GM18502 (cell line): ENCODE measurements at regions not wholly inside any gene's neighbourhood (a gene's known extent, or its start where the extent isn't known, plus 50 kb on each side); places are given as distances from the start of the nearest gene placed in this dataset.
"Not testable (repeated sequence)": the region's sequence is repeated elsewhere in the genome, so short reads cannot be mapped to it uniquely, and the experiment has no call there.

Experiments used
- ATAC-seq: cut with Tn5 transposase; IDR thresholded peaks from one replicate; pipeline ENCODE4 v1.9.1; 2021; ENCODE audit warnings: mild to moderate bottlenecking; ENCODE audit not compliant: unreplicated experiment, poor library complexity

DNA sequence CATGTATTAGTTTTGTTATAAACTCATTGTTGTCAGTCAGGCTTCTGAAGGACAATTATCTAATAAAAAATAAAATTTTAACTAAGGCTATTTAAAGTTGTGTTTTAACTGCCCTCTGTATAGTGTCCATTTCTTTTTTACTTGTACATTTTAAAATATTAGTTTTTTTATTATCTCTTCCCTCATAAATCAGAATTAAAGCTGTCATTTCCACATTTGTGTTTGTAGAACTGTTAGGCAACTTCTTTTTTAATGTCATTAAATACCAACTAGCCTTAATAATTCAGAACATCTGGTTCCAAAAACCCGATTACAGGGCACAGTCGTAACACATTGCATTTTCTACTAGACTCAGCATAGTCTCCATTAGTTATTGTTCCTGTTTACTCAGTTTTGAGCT is 1749.0 kb upstream of the CELF4 start:
- ATAC-seq = no peak

DNA sequence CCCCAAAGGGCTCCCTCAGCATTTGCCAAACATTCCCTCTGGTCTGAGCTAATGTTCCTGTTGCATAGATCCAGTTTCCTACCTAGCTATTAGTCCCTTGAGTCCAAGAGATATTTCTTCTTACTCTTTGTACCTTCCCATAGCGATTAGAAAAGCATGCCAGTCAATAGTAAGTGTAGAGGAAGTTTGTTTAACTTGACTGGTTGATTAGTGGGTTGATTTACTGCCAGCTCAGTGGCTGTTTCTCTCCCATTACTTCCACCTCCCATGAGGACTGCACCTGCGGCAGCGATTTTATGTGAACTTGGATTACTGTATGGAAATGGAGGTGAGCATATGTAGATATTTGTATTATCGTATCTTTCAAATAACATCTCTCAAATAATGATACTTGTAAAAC is 1748.4 kb upstream of the CELF4 start:
- no peak for ATAC-seq

DNA sequence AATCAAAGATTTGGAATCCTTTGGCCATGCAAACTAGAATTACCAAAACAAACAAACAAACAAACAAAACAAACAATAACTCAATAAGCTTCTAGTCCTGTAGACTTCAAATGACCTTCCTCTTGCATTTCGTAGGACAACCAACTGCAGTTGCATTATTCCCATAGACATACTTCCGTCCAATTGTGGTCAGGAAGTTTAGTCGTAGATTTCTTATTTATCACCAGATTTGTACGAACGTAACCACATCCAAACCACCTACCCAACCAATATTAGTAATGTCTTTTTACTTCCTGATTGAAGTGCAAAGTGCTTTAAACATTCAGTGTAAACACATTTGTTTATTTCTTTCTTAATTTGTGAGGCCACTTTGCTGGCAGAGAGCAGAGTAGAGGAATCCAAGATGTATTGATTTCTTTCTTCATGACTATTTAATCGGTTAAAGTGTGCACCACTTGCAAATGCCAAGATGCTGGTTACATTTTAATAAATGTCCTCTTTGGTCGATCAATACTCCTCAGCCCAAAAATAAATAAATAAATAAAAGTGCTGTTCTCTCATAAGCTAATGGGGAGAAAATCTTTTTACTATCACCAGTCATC is 1745.6 kb upstream of the CELF4 start:
- ATAC-seq = no peak

DNA sequence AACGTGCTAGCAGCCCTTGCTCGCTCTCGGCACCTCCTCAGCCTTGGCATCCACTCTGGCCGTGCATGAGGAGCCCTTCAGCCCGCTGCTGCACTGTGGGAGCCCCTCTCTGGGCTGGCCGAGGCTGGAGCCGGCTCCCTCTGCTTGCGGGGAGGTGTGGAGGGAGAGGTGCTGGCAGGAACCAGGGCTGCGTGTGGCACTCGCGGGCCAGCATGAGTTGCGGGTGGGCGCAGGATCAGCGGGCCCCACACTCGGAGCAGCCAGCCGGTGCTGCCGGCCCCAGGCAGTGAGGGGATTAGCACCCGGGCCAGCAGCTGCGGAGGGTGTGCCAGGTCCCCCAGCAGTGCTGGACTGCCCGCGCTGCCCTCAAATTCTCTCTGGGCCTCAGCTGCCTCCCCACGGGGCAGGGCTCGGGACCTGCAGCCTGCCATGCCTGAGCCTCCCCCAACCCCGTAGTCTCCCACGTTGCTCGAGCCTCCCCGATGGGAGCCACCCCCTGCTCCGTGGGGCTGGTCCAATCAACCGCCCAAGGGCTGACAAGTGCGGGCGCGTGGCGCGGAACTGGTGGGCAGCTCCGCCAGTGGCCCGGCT is 1743.4 kb upstream of the CELF4 start:
- ATAC-seq = not testable (repeated sequence)

DNA sequence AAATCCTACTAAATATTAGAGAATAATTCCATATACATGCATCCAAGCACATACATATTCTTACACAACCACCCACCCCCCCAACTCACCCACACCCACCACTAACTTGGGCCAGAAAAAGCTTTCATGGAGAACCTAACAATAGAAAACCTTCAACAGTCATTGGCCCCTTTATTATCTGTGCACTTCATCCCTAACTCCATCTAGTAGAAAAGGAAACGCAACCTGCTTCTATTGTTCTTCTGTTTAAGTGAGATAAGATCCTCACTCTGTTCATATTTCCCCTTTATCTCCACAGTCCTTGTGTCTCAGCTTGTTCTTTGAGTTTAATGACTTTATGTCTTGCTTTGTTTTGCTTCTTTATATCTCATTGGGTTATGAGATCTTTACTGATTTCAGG is 1740.2 kb upstream of the CELF4 start:
- no peak for ATAC-seq

DNA sequence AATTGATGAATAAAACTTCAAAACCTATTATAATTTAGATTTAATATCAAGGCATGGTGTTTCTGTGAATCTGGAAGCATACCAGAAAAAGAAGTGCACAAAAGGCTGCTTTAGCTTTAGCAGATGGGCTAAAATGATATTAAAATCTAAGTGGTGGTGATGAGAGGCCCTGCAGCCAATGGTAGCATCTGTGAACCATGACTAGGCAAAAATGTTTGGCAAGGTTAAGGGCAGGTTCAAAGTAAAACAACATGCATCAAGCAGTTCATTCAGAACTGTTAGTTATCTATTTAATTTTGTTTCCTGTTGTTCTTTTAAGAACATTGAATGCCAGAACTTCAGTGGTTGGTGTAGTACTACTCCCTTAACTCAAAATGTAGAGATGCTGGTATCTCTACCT is 1736.9 kb upstream of the CELF4 start:
- no peak for ATAC-seq

DNA sequence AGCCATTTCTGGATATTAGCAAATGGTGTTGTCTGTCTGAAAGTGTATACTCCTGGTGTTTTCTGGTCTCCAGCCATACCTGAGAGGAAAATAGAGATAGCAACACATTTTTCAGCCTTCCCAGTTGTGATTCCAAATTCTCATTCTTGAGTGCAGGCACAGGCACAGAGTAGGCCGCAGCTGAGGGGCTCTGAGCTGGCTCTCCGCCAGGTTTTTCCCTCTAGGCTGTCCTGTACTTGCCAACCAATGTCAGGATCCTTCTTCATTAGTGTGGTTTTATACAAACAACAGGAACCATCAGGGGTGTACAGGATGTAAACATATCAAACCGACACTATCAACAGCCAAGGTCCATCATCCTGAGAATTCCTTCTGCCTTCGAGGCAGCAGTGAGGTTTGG is 1733.6 kb upstream of the CELF4 start:
- ATAC-seq = no peak

DNA sequence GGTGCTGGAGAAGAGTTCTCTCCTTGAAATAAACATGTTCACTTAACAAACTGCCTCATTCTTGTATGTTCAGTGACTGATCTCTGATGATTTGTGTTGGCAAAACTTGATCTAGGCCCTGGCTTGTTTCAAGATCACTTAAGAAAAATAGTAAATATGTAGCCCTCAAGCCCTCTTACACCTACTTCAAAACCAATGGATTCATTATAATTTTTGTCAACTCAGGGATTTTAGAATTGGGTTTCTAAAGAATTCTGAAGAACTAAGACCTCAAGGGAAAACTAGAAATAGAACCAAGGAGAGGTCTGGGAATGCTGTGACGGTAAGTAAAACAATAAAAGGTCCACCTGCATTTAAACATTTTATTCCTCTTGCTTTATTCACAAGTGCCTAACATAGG is 1731.6 kb upstream of the CELF4 start:
- ATAC-seq = no peak

DNA sequence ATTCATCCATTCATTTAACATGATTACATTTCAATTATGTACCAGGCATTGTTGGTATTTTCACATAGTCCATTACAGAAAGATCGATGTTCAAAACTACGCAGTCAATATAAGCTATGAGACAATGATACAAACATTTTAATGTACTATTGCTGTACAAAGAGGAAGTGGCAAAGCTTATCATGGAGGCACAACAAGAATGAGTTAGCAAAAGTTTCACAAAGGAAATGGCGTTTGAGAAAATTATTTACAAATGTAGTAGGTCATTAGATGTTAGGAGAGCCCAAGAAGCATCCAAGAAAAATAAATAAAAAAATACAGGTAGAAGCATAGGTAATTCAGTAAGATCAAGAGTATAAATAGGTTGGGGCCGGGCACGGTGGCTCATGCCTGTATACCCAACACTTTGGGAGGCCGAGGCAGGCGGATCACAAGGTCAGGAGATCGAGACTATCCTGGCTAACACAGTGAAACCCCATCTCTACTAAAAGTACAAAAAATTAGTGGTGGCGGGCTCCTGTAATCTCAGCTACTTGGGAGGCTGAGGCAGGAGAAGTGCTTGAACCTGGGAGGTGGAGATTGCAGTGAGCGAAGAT is 1730.8 kb upstream of the CELF4 start:
- ATAC-seq = no peak

DNA sequence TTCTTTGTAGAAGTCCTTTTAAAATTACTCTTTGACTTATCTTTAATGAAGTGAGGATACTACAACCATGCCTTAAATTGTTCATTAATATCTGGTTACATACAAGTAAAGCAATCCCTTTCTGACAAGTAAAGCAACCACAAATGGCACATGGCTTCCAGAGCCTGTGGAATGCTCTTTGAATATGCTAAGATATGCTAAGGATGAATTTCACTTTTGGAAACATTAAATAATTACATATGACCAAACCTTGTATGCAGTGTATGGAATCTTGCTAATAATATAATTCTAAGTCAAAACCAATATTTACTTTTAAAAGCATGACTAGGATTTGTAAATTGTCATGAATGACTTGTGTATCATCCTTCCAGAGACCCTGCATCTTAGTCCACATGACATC is 1711.2 kb upstream of the CELF4 start:
- ATAC-seq = no peak

DNA sequence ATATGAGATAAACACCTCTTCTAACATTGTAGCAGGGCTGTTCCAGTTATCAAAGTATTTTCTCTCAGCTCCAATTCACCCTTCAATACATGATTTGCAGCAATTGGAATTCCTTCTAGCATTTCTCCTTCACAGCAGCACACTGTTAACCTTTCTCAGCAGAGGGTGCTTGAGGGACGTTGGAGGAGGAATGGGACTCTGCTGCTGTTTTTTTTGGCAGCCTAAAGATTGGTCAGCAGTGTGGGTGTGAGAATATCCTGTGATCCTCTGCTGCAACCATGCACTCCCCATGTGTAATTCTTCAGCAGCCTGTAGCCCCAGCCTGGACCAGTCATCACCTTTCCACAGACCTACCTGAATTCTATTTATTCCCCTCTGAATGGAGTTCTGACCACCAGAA is 1708.9 kb upstream of the CELF4 start:
- no peak for ATAC-seq

DNA sequence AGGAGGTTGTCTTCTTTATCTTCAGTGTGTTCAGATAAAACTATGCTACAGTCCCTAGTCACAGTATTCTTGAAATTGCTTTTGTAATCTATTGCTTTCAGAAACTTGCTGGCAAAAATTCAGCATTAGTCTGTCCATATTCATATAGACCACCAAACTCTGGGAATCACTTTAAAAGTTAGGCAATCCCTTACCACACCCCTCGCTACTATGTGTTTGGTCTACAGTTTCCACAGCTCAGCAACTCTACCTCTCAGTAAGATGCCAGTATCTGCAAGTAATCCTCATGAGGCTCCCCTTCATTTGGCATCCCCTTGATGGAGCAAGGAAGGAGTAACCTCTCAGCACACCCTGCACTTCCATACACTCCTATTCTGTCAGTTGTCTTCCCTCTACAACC is 1706.6 kb upstream of the CELF4 start:
- no peak for ATAC-seq

DNA sequence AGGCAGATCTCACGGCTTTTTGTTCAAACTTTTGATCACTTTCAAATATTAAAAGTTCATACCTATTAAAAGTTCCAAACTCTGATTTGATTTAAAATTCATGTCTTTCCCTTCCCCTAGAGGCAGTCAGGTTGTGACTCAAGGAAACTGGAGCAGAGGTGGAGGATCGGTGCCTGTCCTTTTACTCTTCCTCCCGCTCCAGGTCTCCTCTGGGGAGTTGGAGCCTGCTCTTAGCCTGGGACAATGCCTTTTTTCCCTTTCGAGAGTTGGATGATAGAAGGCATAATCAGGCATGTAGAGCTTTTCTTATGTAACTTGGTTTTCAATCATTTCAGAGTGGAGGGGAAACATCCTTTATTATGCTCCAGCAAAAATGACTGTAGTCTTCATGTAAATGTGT is 1706.1 kb upstream of the CELF4 start:
- ATAC-seq = no peak

DNA sequence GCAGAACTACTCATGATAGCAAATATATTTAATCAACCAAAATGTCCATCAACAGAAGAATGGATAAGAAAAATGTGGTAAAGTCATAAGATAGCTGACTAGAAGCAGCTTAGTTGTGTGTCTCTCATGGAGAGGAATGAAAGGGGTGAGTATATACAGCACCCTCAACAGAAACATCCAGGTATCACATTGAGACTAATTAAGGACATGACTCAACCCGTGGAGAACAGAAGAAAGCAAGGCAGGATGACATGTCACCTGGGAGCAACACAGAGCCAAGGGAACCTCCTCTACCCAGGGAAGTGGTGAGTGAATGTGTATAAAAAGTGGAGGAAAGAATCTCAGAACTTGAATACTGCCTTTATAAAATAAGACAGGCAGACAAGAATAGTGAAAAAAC is 1695.0 kb upstream of the CELF4 start:
- ATAC-seq = no peak

DNA sequence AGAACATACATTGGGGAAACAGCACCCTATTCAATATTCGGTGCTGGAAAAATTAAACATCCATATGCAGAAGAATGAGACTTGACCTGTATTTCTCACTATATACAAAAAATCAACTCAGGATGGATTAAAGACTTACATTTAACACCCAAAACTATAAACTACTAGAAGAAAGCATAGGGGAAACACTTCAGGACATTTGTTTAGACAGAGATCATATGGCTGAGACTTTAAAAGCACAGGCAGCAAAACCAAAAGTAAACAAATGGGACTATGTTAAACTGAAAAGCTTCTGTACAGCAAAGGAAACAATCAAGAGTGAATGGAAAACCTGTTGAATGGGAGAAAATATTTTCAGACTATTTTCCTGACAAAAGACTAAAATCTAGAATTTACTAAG is 1694.1 kb upstream of the CELF4 start:
- ATAC-seq = no peak

DNA sequence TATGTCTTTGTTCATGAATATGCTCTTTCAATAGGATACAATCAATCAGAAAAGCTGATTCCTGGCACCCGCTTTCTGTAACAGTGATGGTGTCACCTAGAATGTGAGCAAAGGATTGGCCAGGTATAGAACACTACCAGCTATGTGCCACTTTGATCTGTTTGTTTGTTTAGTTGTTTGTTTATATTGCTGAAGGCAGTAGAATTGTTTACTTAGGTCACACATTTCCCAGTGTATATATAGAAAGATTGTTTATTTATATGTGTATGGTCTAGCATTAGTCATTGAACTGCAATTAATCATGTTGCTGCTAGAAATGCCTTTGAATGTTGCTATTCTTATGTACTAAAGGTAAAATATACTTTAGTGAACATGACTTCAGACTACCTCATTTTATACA is 1678.6 kb upstream of the CELF4 start:
- ATAC-seq = no peak

DNA sequence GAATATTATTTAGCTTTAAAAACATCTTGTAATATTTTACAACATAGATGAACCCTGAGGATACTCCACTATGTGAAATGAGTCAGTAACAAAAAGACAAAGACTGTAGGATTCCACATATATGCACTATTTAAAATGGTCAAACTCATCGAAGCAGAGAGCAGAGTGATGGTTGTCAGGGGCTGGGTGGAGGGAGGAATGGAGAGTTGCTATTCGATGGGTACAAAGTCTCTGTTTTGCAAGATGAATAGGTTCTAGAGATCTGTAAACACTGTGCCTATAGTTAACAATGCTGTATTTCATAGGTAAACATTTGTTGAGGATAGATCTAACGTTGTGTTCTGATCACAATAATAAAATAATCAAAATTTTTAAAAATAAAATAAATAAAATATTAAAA is 1675.9 kb upstream of the CELF4 start:
- ATAC-seq = no peak

DNA sequence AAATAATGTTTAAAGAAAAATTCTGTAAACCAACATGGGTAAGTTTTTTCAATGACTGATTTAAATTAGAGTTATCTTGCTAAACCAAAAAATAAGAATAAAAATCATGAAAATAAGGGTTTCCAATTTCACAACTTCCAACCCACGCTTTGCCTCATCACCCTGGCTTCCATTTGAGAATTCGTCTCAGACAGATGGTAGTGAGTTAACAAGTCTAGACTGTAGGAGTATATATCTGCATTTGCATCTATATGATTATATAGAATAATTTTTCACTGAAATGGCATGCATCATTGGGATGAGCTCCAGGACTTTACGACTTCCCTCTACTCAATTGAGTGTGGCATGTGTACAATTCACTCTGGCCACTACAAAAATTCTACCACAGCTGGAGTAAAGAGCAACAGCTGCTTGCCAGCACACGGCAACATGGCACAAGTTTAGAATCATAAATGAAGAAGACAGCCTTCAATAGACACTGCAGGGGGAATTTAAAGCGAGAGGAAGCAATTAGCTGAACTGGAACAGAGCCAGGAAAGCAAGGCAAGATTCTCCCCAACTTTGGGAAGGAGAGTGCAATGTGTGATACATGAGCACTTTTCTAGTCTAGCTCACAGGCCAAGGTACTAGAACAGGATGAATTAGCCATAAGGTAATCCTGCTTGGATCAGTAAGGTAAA is 1673.5 kb upstream of the CELF4 start:
- ATAC-seq = no peak

DNA sequence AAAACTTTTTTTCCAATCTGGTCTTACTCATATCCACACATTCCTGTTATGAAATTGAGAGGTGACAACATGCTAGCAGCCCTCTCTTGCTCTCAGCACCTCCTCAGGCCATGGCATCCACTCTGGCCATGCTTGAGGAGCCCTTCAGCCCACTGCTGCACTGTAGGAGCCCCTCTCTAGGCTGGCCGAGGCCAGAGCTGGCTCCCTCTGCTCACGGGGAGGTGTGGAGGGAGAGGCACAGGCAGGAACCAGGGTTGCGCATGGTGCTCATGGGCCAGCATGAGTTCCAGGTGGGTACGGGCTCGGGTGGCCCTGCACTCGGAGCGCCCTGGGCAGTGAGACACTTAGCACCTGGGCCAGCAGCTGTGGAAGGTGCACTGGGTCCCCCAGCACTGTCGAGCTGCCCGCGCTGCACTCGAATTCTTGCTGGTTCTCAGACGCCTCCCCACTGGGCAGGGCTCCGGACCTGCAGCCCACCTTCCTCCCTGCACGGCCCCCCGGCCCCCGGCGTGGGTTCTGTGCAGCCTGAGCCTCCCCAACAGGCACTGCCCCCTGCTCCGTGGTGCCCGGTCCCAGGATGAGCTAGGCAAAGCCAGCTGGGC is 1669.6 kb upstream of the CELF4 start:
- no peak for ATAC-seq

DNA sequence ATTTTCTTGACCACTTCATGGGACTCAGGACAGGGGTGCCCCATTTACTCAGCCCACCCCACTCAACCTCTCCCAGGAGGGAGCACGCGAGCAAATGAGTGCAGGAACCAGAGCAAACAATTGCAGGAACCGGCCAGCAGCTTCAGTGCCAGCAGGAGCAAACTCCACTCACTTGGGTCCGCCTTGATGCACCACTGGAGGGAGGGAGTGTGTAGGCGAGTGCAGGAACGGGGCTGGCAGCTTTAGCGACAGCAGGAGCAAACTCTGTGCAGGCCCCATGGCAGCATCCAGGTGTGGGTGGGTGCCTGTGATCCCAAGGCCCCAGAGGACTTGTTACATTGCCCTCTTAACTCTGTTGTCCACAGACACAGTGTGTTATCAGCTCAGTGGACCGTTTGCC is 1667.3 kb upstream of the CELF4 start:
- ATAC-seq = no peak

DNA sequence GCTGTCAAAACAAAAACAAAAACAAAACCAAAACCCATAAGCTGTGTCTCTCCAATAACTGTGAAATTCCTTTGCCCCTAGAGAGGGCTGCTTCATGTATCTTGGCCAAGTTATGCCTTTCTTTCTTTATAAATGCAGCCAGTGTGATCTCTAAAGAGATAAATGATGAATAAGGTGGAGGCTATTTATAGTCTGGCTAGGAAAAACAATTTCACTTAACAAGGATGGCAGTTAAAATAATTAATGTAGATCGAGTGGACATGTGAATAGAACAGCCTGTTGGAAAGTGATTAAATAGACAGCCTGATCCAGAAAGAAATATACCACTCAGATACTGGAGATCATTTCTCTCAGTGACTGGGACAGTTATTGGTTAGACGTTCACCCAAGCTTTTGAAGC is 1666.9 kb upstream of the CELF4 start:
- ATAC-seq = no peak
